Upper lobe of right lung (tissue), 1 donor: ENCODE measurements at regions not wholly inside any gene's neighbourhood (a gene's known extent, or its start where the extent isn't known, plus 50 kb on each side); places are given as distances from the start of the nearest gene placed in this dataset.
"Not testable (repeated sequence)": the region's sequence is repeated elsewhere in the genome, so short reads cannot be mapped to it uniquely, and the experiment has no call there.

Source experiments
- ATAC-seq: fragments of 200-7000 bp; cut with Tn5 transposase; one replicate; pipeline ENCODE4 v1.9.1; 2020; ENCODE audit warnings: mild to moderate bottlenecking, moderate library complexity
- DNase-seq: peaks from one replicate; pipeline ENCODE4 v3.0.0-alpha.2; 2020
- H3K27ac ChIP-seq: fragments of 200-600 bp; one replicate; pipeline ENCODE4 v1.8.0; 2022
- H3K27me3 ChIP-seq: fragments of 200-600 bp; one replicate; pipeline ENCODE4 v1.8.0; 2022; ENCODE audit warnings: mild to moderate bottlenecking
- H3K36me3 ChIP-seq: fragments of 200-600 bp; one replicate; pipeline ENCODE4 v1.8.0; 2022
- H3K4me1 ChIP-seq: fragments of 200-600 bp; one replicate; pipeline ENCODE4 v1.8.0; 2022
- H3K4me3 ChIP-seq: fragments of 200-600 bp; one replicate; pipeline ENCODE4 v1.8.0; 2022; ENCODE audit warnings: mild to moderate bottlenecking
- H3K9me3 ChIP-seq: fragments of 200-600 bp; one replicate; pipeline ENCODE4 v1.8.0; 2022
- CTCF ChIP-seq: fragments of 200-600 bp; IDR thresholded peaks from one replicate; pipeline ENCODE4 v1.8.0; 2022; ENCODE audit warnings: antibody characterized with exemption
- intact Hi-C: fragments of 100-400 bp; cut with DNase I; formaldehyde crosslinking; loops from one replicate; pipeline ENCODE4 v1.11.0; 2022
- donor health status: DM: no; HTN: yes; CAD: no; lungs with severe emphysema.

- H3K36me3 ChIP-seq = no peaks in the 10 kb centered on the region
- H3K4me1 ChIP-seq = no peaks in the 10 kb centered on the region
- DNase-seq = no peak
- H3K27ac ChIP-seq = no peak overlapping the region
- intact Hi-C loops = no loop called here
- ATAC-seq = no peak
- no peaks in the 10 kb centered on the region for H3K9me3 ChIP-seq
- H3K27me3 ChIP-seq = no peaks in the 10 kb centered on the region
- TF ChIP-seq CTCF = no peak
- no peak overlapping the region for H3K4me3 ChIP-seq
These were observed 53.4 kb upstream of the ABCD2 start for GRCh38 chr12:39672976-39673375.

GRCh38 chr12:39671898-39672875 is 52.6 kb upstream of the ABCD2 start:
- Histone ChIP-seq H3K27ac (no peak overlapping the region), H3K4me3 (no peak overlapping the region), H3K4me1 (no peaks in the 10 kb centered on the region), H3K27me3 (no peaks in the 10 kb centered on the region), H3K36me3 (no peaks in the 10 kb centered on the region), H3K9me3 (no peaks in the 10 kb centered on the region)
- DNase-seq (no peak), ATAC-seq (peak; percentile 39)
- no peak for TF ChIP-seq CTCF
- intact Hi-C loops = no loop called here

- H3K27ac ChIP-seq, H3K4me1 ChIP-seq, intact Hi-C loops, H3K27me3 ChIP-seq, H3K4me3 ChIP-seq, ATAC-seq, DNase-seq, H3K9me3 ChIP-seq, H3K36me3 ChIP-seq: not testable (repeated sequence)
These were observed 49.9 kb upstream of the ABCD2 start for GRCh38 chr12:39669539-39669938.
